H9 (cell line): ENCODE measurements at regions not wholly inside any gene's neighbourhood (a gene's known extent, or its start where the extent isn't known, plus 50 kb on each side); places are given as distances from the start of the nearest gene placed in this dataset.

Experiments
- DNase-seq: peaks from one replicate; pipeline ENCODE4 v3.0.0-alpha.2; 2017
- H2AFZ ChIP-seq: one replicate; pipeline ENCODE4 v1.6.1; 2013; ENCODE audit warnings: mild to moderate bottlenecking, low read length, control low read depth, moderate library complexity
- H2AK5ac ChIP-seq: 2 replicates; pipeline ENCODE4 v1.6.1; 2013; ENCODE audit warnings: low read length, control low read depth, mixed read lengths; ENCODE audit not compliant: insufficient read length
- H2BK120ac ChIP-seq: one replicate; pipeline ENCODE4 v1.6.1; 2013; ENCODE audit warnings: low read depth, mild to moderate bottlenecking, low read length, control low read depth, inconsistent platforms; ENCODE audit not compliant: poor library complexity, severe bottlenecking
- H2BK12ac ChIP-seq: 2 replicates; pipeline ENCODE4 v1.6.1; 2013; ENCODE audit warnings: low read length, control low read depth, mixed read lengths, low read depth; ENCODE audit not compliant: insufficient read length
- H2BK15ac ChIP-seq: 2 replicates; pipeline ENCODE4 v1.6.1; 2013; ENCODE audit warnings: low read depth, low read length, control low read depth
- H2BK20ac ChIP-seq: one replicate; pipeline ENCODE4 v1.6.1; 2013; ENCODE audit warnings: low read depth, mild to moderate bottlenecking, low read length, control low read depth, inconsistent platforms; ENCODE audit not compliant: poor library complexity, severe bottlenecking
- H2BK5ac ChIP-seq: 2 replicates; pipeline ENCODE4 v1.6.1; 2013; ENCODE audit warnings: low read length, control low read depth, mixed read lengths; ENCODE audit not compliant: insufficient read length
- H3K14ac ChIP-seq: 2 replicates; pipeline ENCODE4 v1.6.1; 2013; ENCODE audit warnings: low read length, control low read depth; ENCODE audit not compliant: insufficient read depth
- H3K18ac ChIP-seq: 2 replicates; pipeline ENCODE4 v1.6.1; 2013; ENCODE audit warnings: low read depth, mild to moderate bottlenecking, mixed read lengths, low read length, control low read depth; ENCODE audit not compliant: insufficient read length
- H3K23ac ChIP-seq: 2 replicates; pipeline ENCODE4 v1.6.1; 2013; ENCODE audit warnings: low read length, control low read depth, mixed read lengths, low read depth; ENCODE audit not compliant: insufficient read length
- H3K23me2 ChIP-seq: 2 replicates; pipeline ENCODE4 v1.6.1; 2013; ENCODE audit warnings: low read depth, mild to moderate bottlenecking, mixed read lengths, low read length, control low read depth; ENCODE audit not compliant: insufficient read length, poor library complexity, severe bottlenecking
- H3K27ac ChIP-seq: 2 replicates; pipeline ENCODE4 v1.5.1; 2013; ENCODE audit warnings: low read length, control low read depth, mixed read lengths, low read depth; ENCODE audit not compliant: insufficient read length
- H3K27me3 ChIP-seq: 2 replicates; pipeline ENCODE4 v1.6.1; 2013; ENCODE audit warnings: low read length, control low read depth, inconsistent platforms; ENCODE audit not compliant: insufficient read depth
- H3K4ac ChIP-seq: 2 replicates; pipeline ENCODE4 v1.6.1; 2013; ENCODE audit warnings: low read depth, mild to moderate bottlenecking, control low read depth, inconsistent platforms, low read length, moderate library complexity
- H3K4me1 ChIP-seq: 2 replicates; pipeline ENCODE4 v1.6.1; 2013; ENCODE audit warnings: low read length, control low read depth, inconsistent platforms; ENCODE audit not compliant: insufficient read depth
- H3K4me2 ChIP-seq: 2 replicates; pipeline ENCODE4 v1.6.1; 2013; ENCODE audit warnings: low read length, control low read depth, mixed read lengths; ENCODE audit not compliant: insufficient read length, insufficient read depth
- H3K56ac ChIP-seq: 2 replicates; pipeline ENCODE4 v1.6.1; 2013; ENCODE audit warnings: low read depth, mild to moderate bottlenecking, mixed read lengths, low read length, control low read depth; ENCODE audit not compliant: insufficient read length
- H3K79me1 ChIP-seq: 2 replicates; pipeline ENCODE4 v1.6.1; 2013; ENCODE audit warnings: low read depth, mild to moderate bottlenecking, moderate library complexity, low read length, control low read depth, inconsistent platforms; ENCODE audit not compliant: insufficient read depth, poor library complexity, severe bottlenecking
- H3K79me2 ChIP-seq: 2 replicates; pipeline ENCODE4 v1.6.1; 2013; ENCODE audit warnings: low read length, control low read depth, inconsistent platforms; ENCODE audit not compliant: insufficient read depth
- H3K9ac ChIP-seq: 2 replicates; pipeline ENCODE4 v1.6.1; 2013; ENCODE audit warnings: low read length, control low read depth, mixed read lengths; ENCODE audit not compliant: insufficient read length; ENCODE audit errors: extremely low read depth
- H3K9me3 ChIP-seq: one replicate; pipeline ENCODE4 v1.6.1; 2013; ENCODE audit warnings: low read depth, low read length, inconsistent platforms; ENCODE audit not compliant: control insufficient read depth
- H3T11ph ChIP-seq: one replicate; pipeline ENCODE4 v1.6.1; 2013; ENCODE audit warnings: mild to moderate bottlenecking, low read length, control low read depth, inconsistent platforms
- H4K20me1 ChIP-seq: one replicate; pipeline ENCODE4 v1.6.1; 2013; ENCODE audit not compliant: control insufficient read depth, insufficient read length, insufficient read depth
- H4K5ac ChIP-seq: 2 replicates; pipeline ENCODE4 v1.6.1; 2013; ENCODE audit warnings: low read depth, mild to moderate bottlenecking, mixed read lengths, low read length, control low read depth; ENCODE audit not compliant: insufficient read length
- H4K8ac ChIP-seq: replicated peaks from 2 replicates; pipeline ENCODE4 v1.6.1; 2013; ENCODE audit warnings: low read length, control low read depth, mixed read lengths, low read depth; ENCODE audit not compliant: insufficient read length
- H4K91ac ChIP-seq: 2 replicates; pipeline ENCODE4 v1.6.1; 2013; ENCODE audit warnings: low read depth, mild to moderate bottlenecking, moderate library complexity, mixed read lengths, low read length, control low read depth; ENCODE audit not compliant: insufficient read length
- H3K27ac Mint-ChIP-seq, 3 experiments: 2 replicates in 2 of 3; 3 replicates in 1 of 3; pipeline ENCODE4 v1.8.0; 2020 to 2021; ENCODE audit warnings: mixed read lengths in 3 of 3, mild to moderate bottlenecking in 1 of 3, moderate library complexity in 1 of 3
- H3K27me3 Mint-ChIP-seq: 2 replicates; pipeline ENCODE4 v1.8.0; 2021; ENCODE audit warnings: low read depth, mild to moderate bottlenecking, moderate library complexity, mixed read lengths
- H3K36me3 Mint-ChIP-seq, 3 experiments: 2 replicates in 2 of 3; 3 replicates in 1 of 3; pipeline ENCODE4 v1.8.0; 2020 to 2021; ENCODE audit warnings: low read depth in 3 of 3, mixed read lengths in 3 of 3; ENCODE audit not compliant: insufficient read depth in 1 of 3
- H3K4me1 Mint-ChIP-seq, 2 experiments: 2 replicates each; pipeline ENCODE4 v1.8.0; 2020; ENCODE audit warnings: mixed read lengths in 2 of 2
- H3K4me3 Mint-ChIP-seq, 2 experiments: 2 replicates in 1 of 2; 3 replicates in 1 of 2; pipeline ENCODE4 v1.8.0; 2020 to 2021; ENCODE audit warnings: mild to moderate bottlenecking in 2 of 2, mixed read lengths in 2 of 2, moderate library complexity in 1 of 2
- H3K9me3 Mint-ChIP-seq, 2 experiments: 2 replicates in 1 of 2; 3 replicates in 1 of 2; pipeline ENCODE4 v1.8.0; 2020; ENCODE audit warnings: mild to moderate bottlenecking in 2 of 2, mixed read lengths in 2 of 2, moderate library complexity in 1 of 2
- CTCF ChIP-seq: fragments of 200-600 bp; sonication (generic); conservative IDR thresholded peaks from 3 replicates; pipeline ENCODE4 v1.8.0; 2021; ENCODE audit warnings: antibody characterized with exemption, mild to moderate bottlenecking
- WGBS: extraction: QIAGEN DNeasy Blood & Tissue Kit; methylation state at CpG from one replicate; pipeline ENCODE4 v1.1.7; 2013; ENCODE audit warnings: missing lambda C conversion rate, low lambda C conversion rate, mixed read lengths; ENCODE audit not compliant: insufficient read length; ENCODE audit errors: extremely low coverage; 5-methylcytosine and 5-hydroxymethylcytosine counted together

GRCh38 chr1:2940178-2940577 is 81.1 kb upstream of the ACTRT2 start:
- WGBS = no CpG with 5 or more reads among the region's 4 CpGs
- Histone ChIP-seq H2BK12ac (no peak overlapping the region), H2AK5ac (no peak overlapping the region)

More at GRCh38 chr1:2940178-2940577, 81.1 kb upstream of the ACTRT2 start:
- H4K8ac ChIP-seq = no peak overlapping the region
- H2AFZ ChIP-seq = no peak overlapping the region
- no peaks in the 10 kb centered on the region for H3K27me3 ChIP-seq
- no peak overlapping the region for H3K14ac ChIP-seq
- Mint-ChIP-seq H3K27ac (no peak overlapping the region), H3K4me3 (no peak overlapping the region), H3K9me3 (peaks cover 40 to 67% of the 10 kb centered on the region in 2 experiments), H3K36me3 (peaks cover 0 to 20% (median 7%) of the 10 kb centered on the region in 3 experiments; a peak in 4 of 7 replicates), H3K4me1 (no peaks in the 10 kb centered on the region), H3K27me3 (peaks cover 4% of the 10 kb centered on the region)
- peaks cover 92% of the 10 kb centered on the region for H3K9me3 ChIP-seq
- H3K4me2 ChIP-seq = no peak overlapping the region
- no peaks in the 10 kb centered on the region for H3K79me2 ChIP-seq
- no peaks in the 10 kb centered on the region for H3K4me1 ChIP-seq
- H3K9ac ChIP-seq = no peak overlapping the region
- no peak overlapping the region for H2BK20ac ChIP-seq
- H3K56ac ChIP-seq = no peak overlapping the region
- H3K18ac ChIP-seq = no peak overlapping the region
- H3K23me2 ChIP-seq = no peaks in the 10 kb centered on the region
- no peak overlapping the region for H2BK5ac ChIP-seq
- no peak overlapping the region for H3K27ac ChIP-seq
- H3K79me1 ChIP-seq = no peaks in the 10 kb centered on the region
- no peak overlapping the region for H4K91ac ChIP-seq
- H3K23ac ChIP-seq = no peak overlapping the region
- no peak overlapping the region for H2BK120ac ChIP-seq
- no peaks in the 10 kb centered on the region for H4K20me1 ChIP-seq
- H4K5ac ChIP-seq = no peak overlapping the region
- H3T11ph ChIP-seq = no peak overlapping the region
- DNase-seq = no peak
- TF ChIP-seq CTCF = no peak
- H2BK15ac ChIP-seq = no peak overlapping the region
- no peak overlapping the region for H3K4ac ChIP-seq
